ENCODE measurements at regions not wholly inside any gene's neighbourhood (a gene's known extent, or its start where the extent isn't known, plus 50 kb on each side); places are given as distances from the start of the nearest gene placed in this dataset.

DNA sequence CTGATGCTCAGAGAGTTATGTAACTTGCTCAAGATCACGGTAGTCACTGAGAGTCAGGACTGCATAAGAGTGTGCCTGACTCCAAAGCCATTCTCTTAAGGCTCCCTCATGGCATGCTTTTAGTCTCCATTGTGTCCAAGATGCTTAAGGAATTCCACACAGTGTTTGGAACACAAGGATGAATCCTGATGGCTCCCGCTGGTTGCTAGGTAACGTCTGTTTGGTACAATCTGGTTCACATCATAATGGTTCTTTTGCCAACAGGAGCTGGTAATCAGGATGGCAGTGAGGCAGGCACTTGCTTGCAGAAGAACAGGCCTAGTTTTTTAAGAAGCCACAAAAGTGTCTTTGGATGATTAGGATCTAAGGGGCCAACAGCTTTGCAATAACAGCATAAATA lies 436.5 kb upstream of the DAB1 start:
- peaks cover 6% of the 10 kb centered on the region for H3K4me1 Mint-ChIP-seq (ENCODE audit: low read depth, unreplicated experiment)
- H3K9me3 Mint-ChIP-seq (ENCODE audit: unreplicated experiment), result no peaks in the 10 kb centered on the region
- no peak for DNase-seq (ENCODE audit: low read depth)
- Histone ChIP-seq H3K4me1 (ENCODE audit: insufficient read depth, low read length) (no peaks in the 10 kb centered on the region), H3K9ac (ENCODE audit: low read length) (no peak overlapping the region), H3K79me2 (ENCODE audit: insufficient read depth, low read length) (no peaks in the 10 kb centered on the region), H3K27ac (ENCODE audit: low read depth, low read length) (no peak overlapping the region), H3K4me3 (ENCODE audit: insufficient read depth, low read depth, low read length) (no peak overlapping the region), H3K9me3 (ENCODE audit: insufficient read depth, low read depth, low read length) (no peaks in the 10 kb centered on the region), H3K27me3 (ENCODE audit: insufficient read depth, low read length) (no peaks in the 10 kb centered on the region), H4K20me1 (ENCODE audit: insufficient read depth, low read length) (no peaks in the 10 kb centered on the region), H2AFZ (ENCODE audit: low read depth, low read length) (no peak overlapping the region), H3K4me2 (ENCODE audit: low read length) (no peak overlapping the region), H3K36me3 (ENCODE audit: insufficient read depth, low read length) (no peaks in the 10 kb centered on the region)
- no peaks in the 10 kb centered on the region for H3K27me3 Mint-ChIP-seq (ENCODE audit: low read depth, unreplicated experiment)
- no peak overlapping the region for H3K27ac Mint-ChIP-seq (ENCODE audit: unreplicated experiment)
- no peaks in the 10 kb centered on the region for H3K36me3 Mint-ChIP-seq (ENCODE audit: low read depth, unreplicated experiment)
- TF ChIP-seq EZH2 (IDR thresholded peaks at IDR 0.05; ENCODE audit: insufficient read depth, low read length), result no peak
- TF ChIP-seq, protein P1, sequence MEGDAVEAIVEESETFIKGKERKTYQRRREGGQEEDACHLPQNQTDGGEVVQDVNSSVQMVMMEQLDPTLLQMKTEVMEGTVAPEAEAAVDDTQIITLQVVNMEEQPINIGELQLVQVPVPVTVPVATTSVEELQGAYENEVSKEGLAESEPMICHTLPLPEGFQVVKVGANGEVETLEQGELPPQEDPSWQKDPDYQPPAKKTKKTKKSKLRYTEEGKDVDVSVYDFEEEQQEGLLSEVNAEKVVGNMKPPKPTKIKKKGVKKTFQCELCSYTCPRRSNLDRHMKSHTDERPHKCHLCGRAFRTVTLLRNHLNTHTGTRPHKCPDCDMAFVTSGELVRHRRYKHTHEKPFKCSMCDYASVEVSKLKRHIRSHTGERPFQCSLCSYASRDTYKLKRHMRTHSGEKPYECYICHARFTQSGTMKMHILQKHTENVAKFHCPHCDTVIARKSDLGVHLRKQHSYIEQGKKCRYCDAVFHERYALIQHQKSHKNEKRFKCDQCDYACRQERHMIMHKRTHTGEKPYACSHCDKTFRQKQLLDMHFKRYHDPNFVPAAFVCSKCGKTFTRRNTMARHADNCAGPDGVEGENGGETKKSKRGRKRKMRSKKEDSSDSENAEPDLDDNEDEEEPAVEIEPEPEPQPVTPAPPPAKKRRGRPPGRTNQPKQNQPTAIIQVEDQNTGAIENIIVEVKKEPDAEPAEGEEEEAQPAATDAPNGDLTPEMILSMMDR (IDR thresholded peaks at IDR 0.05; ENCODE audit: insufficient read depth, low read depth, low read length), result no peak
- FAIRE-seq, result no peak
- H3K4me3 Mint-ChIP-seq (ENCODE audit: unreplicated experiment), result no peak overlapping the region

DNA sequence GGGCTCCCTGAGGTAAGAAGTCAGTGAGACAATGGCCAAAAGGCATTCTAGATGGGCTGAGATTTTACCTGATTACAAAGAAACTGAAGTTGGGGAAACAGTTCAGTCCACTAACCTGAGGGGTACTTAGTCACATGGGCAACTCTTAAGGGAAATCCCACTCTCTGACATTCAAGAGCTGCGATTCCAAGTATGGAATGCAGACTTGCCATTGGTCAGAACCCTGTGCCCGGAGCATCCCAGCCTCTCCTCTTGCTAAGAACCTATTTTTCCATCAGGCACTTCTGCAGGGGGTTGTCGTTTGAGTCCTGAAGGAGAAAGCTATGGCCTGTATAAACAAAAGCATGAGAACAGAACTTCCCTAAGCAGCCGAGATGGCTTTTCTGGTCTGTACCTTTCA lies 434.9 kb upstream of the DAB1 start:
- Histone ChIP-seq H3K79me2 (ENCODE audit: insufficient read depth, low read length) (no peaks in the 10 kb centered on the region), H3K4me1 (ENCODE audit: insufficient read depth, low read length) (no peaks in the 10 kb centered on the region), H3K9me3 (ENCODE audit: insufficient read depth, low read depth, low read length) (no peaks in the 10 kb centered on the region), H3K9ac (ENCODE audit: low read length) (no peak overlapping the region), H4K20me1 (ENCODE audit: insufficient read depth, low read length) (no peaks in the 10 kb centered on the region), H2AFZ (ENCODE audit: low read depth, low read length) (no peak overlapping the region), H3K27ac (ENCODE audit: low read depth, low read length) (no peak overlapping the region), H3K36me3 (ENCODE audit: insufficient read depth, low read length) (no peaks in the 10 kb centered on the region), H3K4me2 (ENCODE audit: low read length) (no peak overlapping the region), H3K4me3 (ENCODE audit: insufficient read depth, low read depth, low read length) (no peak overlapping the region), H3K27me3 (ENCODE audit: insufficient read depth, low read length) (no peaks in the 10 kb centered on the region)
- Mint-ChIP-seq H3K27ac (ENCODE audit: unreplicated experiment) (no peak overlapping the region), H3K9me3 (ENCODE audit: unreplicated experiment) (no peaks in the 10 kb centered on the region), H3K27me3 (ENCODE audit: low read depth, unreplicated experiment) (no peaks in the 10 kb centered on the region), H3K4me3 (ENCODE audit: unreplicated experiment) (no peak overlapping the region), H3K4me1 (ENCODE audit: low read depth, unreplicated experiment) (peaks cover 6% of the 10 kb centered on the region), H3K36me3 (ENCODE audit: low read depth, unreplicated experiment) (no peaks in the 10 kb centered on the region)
- TF ChIP-seq, protein P1 (IDR thresholded peaks at IDR 0.05; ENCODE audit: insufficient read depth, low read depth, low read length), result no peak
- no peak for TF ChIP-seq EZH2 (IDR thresholded peaks at IDR 0.05; ENCODE audit: insufficient read depth, low read length)
- DNase-seq (ENCODE audit: low read depth), result no peak
- FAIRE-seq, result no peak

DNA sequence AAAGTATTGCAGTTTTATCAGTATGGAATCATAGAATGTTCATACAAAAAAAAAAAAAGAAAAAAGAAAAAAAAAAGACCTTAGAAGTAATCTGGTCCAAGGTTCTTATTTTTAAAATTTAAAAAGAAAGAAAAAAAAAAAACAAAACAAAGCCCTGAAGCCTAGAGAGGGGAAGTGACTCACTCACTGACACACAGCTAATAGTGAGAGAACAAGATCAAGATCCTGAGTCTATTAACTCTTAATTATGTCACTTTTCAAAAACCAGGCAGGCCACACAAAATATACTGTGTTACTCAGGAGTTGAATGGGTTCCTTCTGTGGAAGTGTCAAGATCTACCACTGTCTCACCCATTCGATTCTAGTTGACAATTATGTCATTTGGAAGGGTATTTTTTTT lies 433.9 kb upstream of the DAB1 start:
- H3K27me3 Mint-ChIP-seq (ENCODE audit: low read depth, unreplicated experiment), result no peaks in the 10 kb centered on the region
- no peak for DNase-seq (ENCODE audit: low read depth)
- no peaks in the 10 kb centered on the region for H4K20me1 ChIP-seq (ENCODE audit: insufficient read depth, low read length)
- H3K9me3 Mint-ChIP-seq (ENCODE audit: unreplicated experiment), result no peaks in the 10 kb centered on the region
- H3K27me3 ChIP-seq (ENCODE audit: insufficient read depth, low read length), result no peaks in the 10 kb centered on the region
- H3K4me1 Mint-ChIP-seq (ENCODE audit: low read depth, unreplicated experiment), result peaks cover 6% of the 10 kb centered on the region
- H3K36me3 ChIP-seq (ENCODE audit: insufficient read depth, low read length), result no peaks in the 10 kb centered on the region
- no peaks in the 10 kb centered on the region for H3K9me3 ChIP-seq (ENCODE audit: insufficient read depth, low read depth, low read length)
- H3K27ac Mint-ChIP-seq (ENCODE audit: unreplicated experiment), result no peak overlapping the region
- no peak overlapping the region for H3K4me3 Mint-ChIP-seq (ENCODE audit: unreplicated experiment)
- no peak overlapping the region for H2AFZ ChIP-seq (ENCODE audit: low read depth, low read length)
- H3K4me2 ChIP-seq (ENCODE audit: low read length), result no peak overlapping the region
- no peak overlapping the region for H3K4me3 ChIP-seq (ENCODE audit: insufficient read depth, low read depth, low read length)
- TF ChIP-seq EZH2 (IDR thresholded peaks at IDR 0.05; ENCODE audit: insufficient read depth, low read length), result no peak
- TF ChIP-seq, protein P1 (IDR thresholded peaks at IDR 0.05; ENCODE audit: insufficient read depth, low read depth, low read length), result no peak
- no peak overlapping the region for H3K27ac ChIP-seq (ENCODE audit: low read depth, low read length)
- no peaks in the 10 kb centered on the region for H3K4me1 ChIP-seq (ENCODE audit: insufficient read depth, low read length)
- H3K79me2 ChIP-seq (ENCODE audit: insufficient read depth, low read length), result no peaks in the 10 kb centered on the region
- H3K36me3 Mint-ChIP-seq (ENCODE audit: low read depth, unreplicated experiment), result no peaks in the 10 kb centered on the region
- no peak for FAIRE-seq
- H3K9ac ChIP-seq (ENCODE audit: low read length), result no peak overlapping the region

Data from astrocyte (in vitro differentiated cells and primary cell).